ENCODE measurements at regions not wholly inside any gene's neighbourhood (a gene's known extent, or its start where the extent isn't known, plus 50 kb on each side); places are given as distances from the start of the nearest gene placed in this dataset.

DNA sequence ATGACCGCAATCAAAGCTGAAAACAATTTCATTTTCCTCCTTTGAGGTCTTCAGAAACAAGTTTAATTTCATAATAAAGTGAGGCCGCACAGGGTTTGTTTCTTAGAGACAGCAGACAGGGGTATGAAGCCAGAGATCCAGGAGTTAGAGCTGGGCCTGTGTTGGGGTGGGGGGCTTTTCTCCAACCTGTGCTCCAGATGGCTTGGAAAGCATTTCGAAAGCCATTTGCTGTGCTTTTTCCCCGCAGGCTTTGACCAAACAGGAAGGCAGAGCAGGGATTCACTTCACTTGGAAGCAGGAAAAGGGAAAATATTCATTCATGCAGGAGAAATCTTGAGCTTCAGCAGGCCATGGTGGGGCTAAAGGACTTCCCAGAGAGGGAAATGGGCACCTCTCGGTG is 617.4 kb downstream of the SOX6 start (continued):
- TF ChIP-seq, protein P1, sequence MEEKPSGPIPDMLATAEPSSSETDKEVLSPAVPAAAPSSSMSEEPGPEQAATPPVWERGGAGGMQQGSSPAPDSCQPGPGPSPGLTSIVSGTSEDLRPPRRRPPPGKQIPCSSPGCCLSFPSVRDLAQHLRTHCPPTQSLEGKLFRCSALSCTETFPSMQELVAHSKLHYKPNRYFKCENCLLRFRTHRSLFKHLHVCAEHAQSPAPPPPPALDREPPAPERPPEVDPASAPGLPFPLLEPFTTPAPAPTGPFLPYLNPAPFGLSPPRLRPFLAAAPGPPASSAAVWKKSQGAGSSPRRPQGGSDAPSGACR (CRISPR knock-in tag; IDR thresholded peaks at IDR 0.05) = no peak
- TF ChIP-seq ZBTB42 (CRISPR knock-in tag; IDR thresholded peaks at IDR 0.05) = no peak
- no peak for TF ChIP-seq BORCS8-MEF2B (CRISPR knock-in tag; IDR thresholded peaks at IDR 0.05)
- TF ChIP-seq RFX1 (IDR thresholded peaks at IDR 0.05) = no peak
- TF ChIP-seq, protein P2, sequence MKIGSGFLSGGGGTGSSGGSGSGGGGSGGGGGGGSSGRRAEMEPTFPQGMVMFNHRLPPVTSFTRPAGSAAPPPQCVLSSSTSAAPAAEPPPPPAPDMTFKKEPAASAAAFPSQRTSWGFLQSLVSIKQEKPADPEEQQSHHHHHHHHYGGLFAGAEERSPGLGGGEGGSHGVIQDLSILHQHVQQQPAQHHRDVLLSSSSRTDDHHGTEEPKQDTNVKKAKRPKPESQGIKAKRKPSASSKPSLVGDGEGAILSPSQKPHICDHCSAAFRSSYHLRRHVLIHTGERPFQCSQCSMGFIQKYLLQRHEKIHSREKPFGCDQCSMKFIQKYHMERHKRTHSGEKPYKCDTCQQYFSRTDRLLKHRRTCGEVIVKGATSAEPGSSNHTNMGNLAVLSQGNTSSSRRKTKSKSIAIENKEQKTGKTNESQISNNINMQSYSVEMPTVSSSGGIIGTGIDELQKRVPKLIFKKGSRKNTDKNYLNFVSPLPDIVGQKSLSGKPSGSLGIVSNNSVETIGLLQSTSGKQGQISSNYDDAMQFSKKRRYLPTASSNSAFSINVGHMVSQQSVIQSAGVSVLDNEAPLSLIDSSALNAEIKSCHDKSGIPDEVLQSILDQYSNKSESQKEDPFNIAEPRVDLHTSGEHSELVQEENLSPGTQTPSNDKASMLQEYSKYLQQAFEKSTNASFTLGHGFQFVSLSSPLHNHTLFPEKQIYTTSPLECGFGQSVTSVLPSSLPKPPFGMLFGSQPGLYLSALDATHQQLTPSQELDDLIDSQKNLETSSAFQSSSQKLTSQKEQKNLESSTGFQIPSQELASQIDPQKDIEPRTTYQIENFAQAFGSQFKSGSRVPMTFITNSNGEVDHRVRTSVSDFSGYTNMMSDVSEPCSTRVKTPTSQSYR (CRISPR knock-in tag; IDR thresholded peaks at IDR 0.05; ENCODE audit: borderline replicate concordance) = no peak
- no peak for TF ChIP-seq ZSCAN12 (CRISPR knock-in tag; IDR thresholded peaks at IDR 0.05)
- TF ChIP-seq JUN (CRISPR knock-in tag; IDR thresholded peaks at IDR 0.05) = no peak
- TF ChIP-seq ZNF335 (CRISPR knock-in tag; IDR thresholded peaks at IDR 0.05) = no peak
- TF ChIP-seq, protein P3, sequence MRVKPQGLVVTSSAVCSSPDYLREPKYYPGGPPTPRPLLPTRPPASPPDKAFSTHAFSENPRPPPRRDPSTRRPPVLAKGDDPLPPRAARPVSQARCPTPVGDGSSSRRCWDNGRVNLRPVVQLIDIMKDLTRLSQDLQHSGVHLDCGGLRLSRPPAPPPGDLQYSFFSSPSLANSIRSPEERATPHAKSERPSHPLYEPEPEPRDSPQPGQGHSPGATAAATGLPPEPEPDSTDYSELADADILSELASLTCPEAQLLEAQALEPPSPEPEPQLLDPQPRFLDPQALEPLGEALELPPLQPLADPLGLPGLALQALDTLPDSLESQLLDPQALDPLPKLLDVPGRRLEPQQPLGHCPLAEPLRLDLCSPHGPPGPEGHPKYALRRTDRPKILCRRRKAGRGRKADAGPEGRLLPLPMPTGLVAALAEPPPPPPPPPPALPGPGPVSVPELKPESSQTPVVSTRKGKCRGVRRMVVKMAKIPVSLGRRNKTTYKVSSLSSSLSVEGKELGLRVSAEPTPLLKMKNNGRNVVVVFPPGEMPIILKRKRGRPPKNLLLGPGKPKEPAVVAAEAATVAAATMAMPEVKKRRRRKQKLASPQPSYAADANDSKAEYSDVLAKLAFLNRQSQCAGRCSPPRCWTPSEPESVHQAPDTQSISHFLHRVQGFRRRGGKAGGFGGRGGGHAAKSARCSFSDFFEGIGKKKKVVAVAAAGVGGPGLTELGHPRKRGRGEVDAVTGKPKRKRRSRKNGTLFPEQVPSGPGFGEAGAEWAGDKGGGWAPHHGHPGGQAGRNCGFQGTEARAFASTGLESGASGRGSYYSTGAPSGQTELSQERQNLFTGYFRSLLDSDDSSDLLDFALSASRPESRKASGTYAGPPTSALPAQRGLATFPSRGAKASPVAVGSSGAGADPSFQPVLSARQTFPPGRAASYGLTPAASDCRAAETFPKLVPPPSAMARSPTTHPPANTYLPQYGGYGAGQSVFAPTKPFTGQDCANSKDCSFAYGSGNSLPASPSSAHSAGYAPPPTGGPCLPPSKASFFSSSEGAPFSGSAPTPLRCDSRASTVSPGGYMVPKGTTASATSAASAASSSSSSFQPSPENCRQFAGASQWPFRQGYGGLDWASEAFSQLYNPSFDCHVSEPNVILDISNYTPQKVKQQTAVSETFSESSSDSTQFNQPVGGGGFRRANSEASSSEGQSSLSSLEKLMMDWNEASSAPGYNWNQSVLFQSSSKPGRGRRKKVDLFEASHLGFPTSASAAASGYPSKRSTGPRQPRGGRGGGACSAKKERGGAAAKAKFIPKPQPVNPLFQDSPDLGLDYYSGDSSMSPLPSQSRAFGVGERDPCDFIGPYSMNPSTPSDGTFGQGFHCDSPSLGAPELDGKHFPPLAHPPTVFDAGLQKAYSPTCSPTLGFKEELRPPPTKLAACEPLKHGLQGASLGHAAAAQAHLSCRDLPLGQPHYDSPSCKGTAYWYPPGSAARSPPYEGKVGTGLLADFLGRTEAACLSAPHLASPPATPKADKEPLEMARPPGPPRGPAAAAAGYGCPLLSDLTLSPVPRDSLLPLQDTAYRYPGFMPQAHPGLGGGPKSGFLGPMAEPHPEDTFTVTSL (CRISPR knock-in tag; IDR thresholded peaks at IDR 0.05; ENCODE audit: borderline replicate concordance) = no peak
- no peak for TF ChIP-seq MXI1 (IDR thresholded peaks at IDR 0.05; ENCODE audit: borderline replicate concordance, low read depth, low read length)
- TF ChIP-seq, protein P4, sequence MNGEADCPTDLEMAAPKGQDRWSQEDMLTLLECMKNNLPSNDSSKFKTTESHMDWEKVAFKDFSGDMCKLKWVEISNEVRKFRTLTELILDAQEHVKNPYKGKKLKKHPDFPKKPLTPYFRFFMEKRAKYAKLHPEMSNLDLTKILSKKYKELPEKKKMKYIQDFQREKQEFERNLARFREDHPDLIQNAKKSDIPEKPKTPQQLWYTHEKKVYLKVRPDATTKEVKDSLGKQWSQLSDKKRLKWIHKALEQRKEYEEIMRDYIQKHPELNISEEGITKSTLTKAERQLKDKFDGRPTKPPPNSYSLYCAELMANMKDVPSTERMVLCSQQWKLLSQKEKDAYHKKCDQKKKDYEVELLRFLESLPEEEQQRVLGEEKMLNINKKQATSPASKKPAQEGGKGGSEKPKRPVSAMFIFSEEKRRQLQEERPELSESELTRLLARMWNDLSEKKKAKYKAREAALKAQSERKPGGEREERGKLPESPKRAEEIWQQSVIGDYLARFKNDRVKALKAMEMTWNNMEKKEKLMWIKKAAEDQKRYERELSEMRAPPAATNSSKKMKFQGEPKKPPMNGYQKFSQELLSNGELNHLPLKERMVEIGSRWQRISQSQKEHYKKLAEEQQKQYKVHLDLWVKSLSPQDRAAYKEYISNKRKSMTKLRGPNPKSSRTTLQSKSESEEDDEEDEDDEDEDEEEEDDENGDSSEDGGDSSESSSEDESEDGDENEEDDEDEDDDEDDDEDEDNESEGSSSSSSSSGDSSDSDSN (CRISPR knock-in tag; IDR thresholded peaks at IDR 0.05) = no peak
- no peak for TF ChIP-seq CENPT (CRISPR knock-in tag; IDR thresholded peaks at IDR 0.05; ENCODE audit: low read depth)
